ENCODE measurements at regions not wholly inside any gene's neighbourhood (a gene's known extent, or its start where the extent isn't known, plus 50 kb on each side); places are given as distances from the start of the nearest gene placed in this dataset.

- TF ChIP-seq CTCF (tag by site-specific recombination; IDR thresholded peaks at IDR 0.05) (no peak), ZFP41 (tag by site-specific recombination; IDR thresholded peaks at IDR 0.05; ENCODE audit: borderline replicate concordance) (no peak), HOXC10 (CRISPR knock-in tag; IDR thresholded peaks at IDR 0.05) (no peak), IKZF3 (tag by site-specific recombination; IDR thresholded peaks at IDR 0.05) (no peak)
Observed at GRCh38 chr13:107457686-107458085, 757.6 kb downstream of the LIG4 start.
